HepG2 (cell line): ENCODE measurements at regions not wholly inside any gene's neighbourhood (a gene's known extent, or its start where the extent isn't known, plus 50 kb on each side); places are given as distances from the start of the nearest gene placed in this dataset.

Source experiments
- CEBPZ ChIP-seq: IDR thresholded peaks from 2 replicates; pipeline ENCODE4 v1.6.1; 2012; ENCODE audit warnings: low read length, improper control_type of control experiment
- CHD2 ChIP-seq: IDR thresholded peaks from 2 replicates; pipeline ENCODE4 v1.6.1; 2011; ENCODE audit warnings: low read depth, low read length, improper control_type of control experiment
- FOSL1 ChIP-seq: sonication (generic); formaldehyde crosslinking; IDR thresholded peaks from 2 replicates; pipeline ENCODE4 v1.9.0; 2021; ENCODE audit warnings: missing genetic modification reagents, borderline replicate concordance
- PAWR ChIP-seq: sonication (generic); formaldehyde crosslinking; IDR thresholded peaks from 2 replicates; pipeline ENCODE4 v1.4.0; 2020; ENCODE audit warnings: missing genetic modification reagents, mild to moderate bottlenecking, borderline replicate concordance
- PREB ChIP-seq: sonication (generic); formaldehyde crosslinking; IDR thresholded peaks from 2 replicates; pipeline ENCODE4 v1.4.0; 2020; ENCODE audit warnings: missing genetic modification reagents
- SALL2 ChIP-seq: sonication (generic); formaldehyde crosslinking; IDR thresholded peaks from 2 replicates; pipeline ENCODE4 v1.8.1; 2023; ENCODE audit warnings: mild to moderate bottlenecking, missing genetic modification reagents, inconsistent platforms
- SP5 ChIP-seq: IDR thresholded peaks from 2 replicates; pipeline ENCODE4 v1.6.1; 2016; ENCODE audit warnings: low read depth, borderline replicate concordance
- SPEN ChIP-seq: sonication (generic); formaldehyde crosslinking; IDR thresholded peaks from 2 replicates; pipeline ENCODE4 v1.5.1; 2020; ENCODE audit warnings: low read depth, mild to moderate bottlenecking, missing genetic modification reagents
- STAT5B ChIP-seq: sonication (generic); formaldehyde crosslinking; IDR thresholded peaks from 2 replicates; pipeline ENCODE4 v1.4.0; 2020; ENCODE audit warnings: missing genetic modification reagents
- ZNF3 ChIP-seq: IDR thresholded peaks from 2 replicates; pipeline ENCODE4 v1.7.0; 2017; ENCODE audit warnings: inconsistent platforms
- ZNF33A ChIP-seq: sonication (generic); formaldehyde crosslinking; IDR thresholded peaks from 2 replicates; pipeline ENCODE4 v1.5.1; 2020; ENCODE audit warnings: missing genetic modification reagents, mild to moderate bottlenecking, moderate library complexity, borderline replicate concordance
- ZNF484 ChIP-seq: sonication (generic); formaldehyde crosslinking; IDR thresholded peaks from 2 replicates; pipeline ENCODE4 v1.5.1; 2020; ENCODE audit warnings: mild to moderate bottlenecking, low read depth, missing genetic modification reagents, borderline replicate concordance
- ZNF530 ChIP-seq: sonication (generic); formaldehyde crosslinking; IDR thresholded peaks from 2 replicates; pipeline ENCODE4 v1.5.0; 2020; ENCODE audit warnings: low read depth, mild to moderate bottlenecking, missing genetic modification reagents
- ZNF644 ChIP-seq: IDR thresholded peaks from 2 replicates; pipeline ENCODE4 v1.6.1; 2016; ENCODE audit warnings: low read depth
- ZNF776 ChIP-seq: sonication (generic); formaldehyde crosslinking; IDR thresholded peaks from 2 replicates; pipeline ENCODE4 v1.4.0; 2020; ENCODE audit warnings: mild to moderate bottlenecking, missing genetic modification reagents
- ZNF777 ChIP-seq: sonication (generic); formaldehyde crosslinking; IDR thresholded peaks from 2 replicates; pipeline ENCODE4 v1.4.0; 2020; ENCODE audit warnings: missing genetic modification reagents
- ZSCAN29 ChIP-seq: sonication (generic); formaldehyde crosslinking; conservative IDR thresholded peaks from 2 replicates; pipeline ENCODE4 v1.4.0; 2020; ENCODE audit warnings: mild to moderate bottlenecking, missing genetic modification reagents
- TF ChIP-seq, protein P1 (sequence below): sonication (generic); formaldehyde crosslinking; IDR thresholded peaks from 2 replicates; pipeline ENCODE4 v1.9.0; 2021; ENCODE audit warnings: mild to moderate bottlenecking, missing genetic modification reagents
- TF ChIP-seq, protein P2 (sequence below): sonication (generic); formaldehyde crosslinking; IDR thresholded peaks from 2 replicates; pipeline ENCODE4 v1.4.0; 2020; ENCODE audit warnings: missing genetic modification reagents

DNA sequence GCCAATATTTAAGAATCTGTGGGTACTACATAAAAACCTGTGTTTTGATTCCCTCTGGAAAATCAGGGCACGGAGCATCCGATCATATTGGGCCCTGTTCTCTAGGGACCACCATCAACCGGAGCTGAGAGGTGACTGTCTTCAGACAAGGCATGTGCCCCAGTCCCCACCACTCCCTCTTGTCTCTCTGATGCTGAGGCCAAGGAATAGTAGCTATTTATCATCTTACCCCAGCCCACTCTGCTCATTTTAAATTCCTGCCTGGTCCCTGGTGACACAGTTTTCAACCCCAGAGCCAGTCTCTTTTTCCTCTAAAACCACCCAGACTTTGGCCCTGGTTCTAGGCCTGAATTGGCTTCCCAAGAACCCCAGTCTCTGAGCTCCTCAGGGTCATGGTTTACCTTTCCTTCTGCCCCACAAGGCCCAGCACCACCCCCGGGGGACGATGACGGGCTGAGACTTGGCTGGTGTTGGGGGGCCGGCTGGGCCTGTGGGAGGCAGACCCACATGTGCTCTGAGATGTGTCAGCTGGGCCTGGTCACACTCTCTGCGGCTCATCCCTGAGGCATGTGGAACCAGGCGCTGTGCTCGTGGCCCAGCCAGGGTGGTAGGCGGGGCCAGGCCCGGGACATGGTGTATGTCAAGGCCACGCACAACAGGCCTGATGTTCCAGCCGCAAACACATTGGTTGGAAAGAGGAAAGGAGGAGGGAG lies 114.4 kb downstream of the CEBPB start (continued):
- TF ChIP-seq STAT5B (CRISPR knock-in tag) (peak; percentile 96), ZNF3 (CRISPR knock-in tag) (peak; percentile 49; the same call in 1 of the 2 replicates), ZNF776 (CRISPR knock-in tag) (peak; percentile 99), CHD2 (peak; percentile 7; the same call in 1 of the 2 replicates), ZNF777 (CRISPR knock-in tag) (peak; percentile 61; the same call in 1 of the 2 replicates), SP5 (CRISPR knock-in tag) (peak; percentile 100), SALL2 (peak; percentile 98), ZNF644 (peak; percentile 88; the same call in 1 of the 2 replicates), SPEN (CRISPR knock-in tag) (peak; percentile 99), ZSCAN29 (CRISPR knock-in tag) (no peak; the same call in 1 of the 2 replicates), PAWR (CRISPR knock-in tag) (no peak; the same call in 1 of the 2 replicates), ZNF484 (CRISPR knock-in tag) (peak; percentile 95; the same call in 1 of the 2 replicates), ZNF530 (peak; percentile 87), ZNF33A (peak; percentile 87; the same call in 1 of the 2 replicates), CEBPZ (no peak), FOSL1 (CRISPR knock-in tag) (peak; percentile 83), PREB (CRISPR knock-in tag) (0 out of 2 replicates have a peak, but pooled peaks have one; percentile 40)
- TF ChIP-seq, protein P1, sequence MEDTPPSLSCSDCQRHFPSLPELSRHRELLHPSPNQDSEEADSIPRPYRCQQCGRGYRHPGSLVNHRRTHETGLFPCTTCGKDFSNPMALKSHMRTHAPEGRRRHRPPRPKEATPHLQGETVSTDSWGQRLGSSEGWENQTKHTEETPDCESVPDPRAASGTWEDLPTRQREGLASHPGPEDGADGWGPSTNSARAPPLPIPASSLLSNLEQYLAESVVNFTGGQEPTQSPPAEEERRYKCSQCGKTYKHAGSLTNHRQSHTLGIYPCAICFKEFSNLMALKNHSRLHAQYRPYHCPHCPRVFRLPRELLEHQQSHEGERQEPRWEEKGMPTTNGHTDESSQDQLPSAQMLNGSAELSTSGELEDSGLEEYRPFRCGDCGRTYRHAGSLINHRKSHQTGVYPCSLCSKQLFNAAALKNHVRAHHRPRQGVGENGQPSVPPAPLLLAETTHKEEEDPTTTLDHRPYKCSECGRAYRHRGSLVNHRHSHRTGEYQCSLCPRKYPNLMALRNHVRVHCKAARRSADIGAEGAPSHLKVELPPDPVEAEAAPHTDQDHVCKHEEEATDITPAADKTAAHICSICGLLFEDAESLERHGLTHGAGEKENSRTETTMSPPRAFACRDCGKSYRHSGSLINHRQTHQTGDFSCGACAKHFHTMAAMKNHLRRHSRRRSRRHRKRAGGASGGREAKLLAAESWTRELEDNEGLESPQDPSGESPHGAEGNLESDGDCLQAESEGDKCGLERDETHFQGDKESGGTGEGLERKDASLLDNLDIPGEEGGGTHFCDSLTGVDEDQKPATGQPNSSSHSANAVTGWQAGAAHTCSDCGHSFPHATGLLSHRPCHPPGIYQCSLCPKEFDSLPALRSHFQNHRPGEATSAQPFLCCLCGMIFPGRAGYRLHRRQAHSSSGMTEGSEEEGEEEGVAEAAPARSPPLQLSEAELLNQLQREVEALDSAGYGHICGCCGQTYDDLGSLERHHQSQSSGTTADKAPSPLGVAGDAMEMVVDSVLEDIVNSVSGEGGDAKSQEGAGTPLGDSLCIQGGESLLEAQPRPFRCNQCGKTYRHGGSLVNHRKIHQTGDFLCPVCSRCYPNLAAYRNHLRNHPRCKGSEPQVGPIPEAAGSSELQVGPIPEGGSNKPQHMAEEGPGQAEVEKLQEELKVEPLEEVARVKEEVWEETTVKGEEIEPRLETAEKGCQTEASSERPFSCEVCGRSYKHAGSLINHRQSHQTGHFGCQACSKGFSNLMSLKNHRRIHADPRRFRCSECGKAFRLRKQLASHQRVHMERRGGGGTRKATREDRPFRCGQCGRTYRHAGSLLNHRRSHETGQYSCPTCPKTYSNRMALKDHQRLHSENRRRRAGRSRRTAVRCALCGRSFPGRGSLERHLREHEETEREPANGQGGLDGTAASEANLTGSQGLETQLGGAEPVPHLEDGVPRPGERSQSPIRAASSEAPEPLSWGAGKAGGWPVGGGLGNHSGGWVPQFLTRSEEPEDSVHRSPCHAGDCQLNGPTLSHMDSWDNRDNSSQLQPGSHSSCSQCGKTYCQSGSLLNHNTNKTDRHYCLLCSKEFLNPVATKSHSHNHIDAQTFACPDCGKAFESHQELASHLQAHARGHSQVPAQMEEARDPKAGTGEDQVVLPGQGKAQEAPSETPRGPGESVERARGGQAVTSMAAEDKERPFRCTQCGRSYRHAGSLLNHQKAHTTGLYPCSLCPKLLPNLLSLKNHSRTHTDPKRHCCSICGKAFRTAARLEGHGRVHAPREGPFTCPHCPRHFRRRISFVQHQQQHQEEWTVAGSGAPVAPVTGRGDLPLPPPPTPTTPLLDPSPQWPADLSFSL, result no peak
- TF ChIP-seq, protein P2, sequence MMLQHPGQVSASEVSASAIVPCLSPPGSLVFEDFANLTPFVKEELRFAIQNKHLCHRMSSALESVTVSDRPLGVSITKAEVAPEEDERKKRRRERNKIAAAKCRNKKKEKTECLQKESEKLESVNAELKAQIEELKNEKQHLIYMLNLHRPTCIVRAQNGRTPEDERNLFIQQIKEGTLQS, result peak; percentile 59; the same call in 1 of the 2 replicates
